ENCODE measurements at regions not wholly inside any gene's neighbourhood (a gene's known extent, or its start where the extent isn't known, plus 50 kb on each side); places are given as distances from the start of the nearest gene placed in this dataset.

GRCh38 chr11:29781268-29781667, 235.6 kb downstream of the KCNA4 start:
- DNase-seq = no peak

DNA sequence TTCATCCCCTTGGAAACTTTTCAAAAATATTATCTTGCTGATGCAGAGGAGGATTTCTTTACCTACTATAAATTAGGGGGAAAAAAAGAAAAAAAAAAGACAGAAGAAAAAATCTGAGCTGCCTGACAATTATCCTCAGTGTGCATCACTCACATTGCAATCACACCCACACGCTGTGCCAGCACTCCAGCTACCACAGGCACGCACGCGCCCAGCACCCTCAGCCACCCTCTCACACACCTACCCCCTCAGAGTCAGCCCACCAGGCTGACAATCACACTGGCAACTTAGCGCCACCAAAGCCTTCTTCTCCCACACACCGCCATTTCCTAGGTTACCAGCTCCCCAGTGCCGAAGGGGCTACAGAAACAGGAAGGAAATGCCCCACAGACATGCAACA, 236.1 kb downstream of the KCNA4 start:
- no peak for DNase-seq

DNA sequence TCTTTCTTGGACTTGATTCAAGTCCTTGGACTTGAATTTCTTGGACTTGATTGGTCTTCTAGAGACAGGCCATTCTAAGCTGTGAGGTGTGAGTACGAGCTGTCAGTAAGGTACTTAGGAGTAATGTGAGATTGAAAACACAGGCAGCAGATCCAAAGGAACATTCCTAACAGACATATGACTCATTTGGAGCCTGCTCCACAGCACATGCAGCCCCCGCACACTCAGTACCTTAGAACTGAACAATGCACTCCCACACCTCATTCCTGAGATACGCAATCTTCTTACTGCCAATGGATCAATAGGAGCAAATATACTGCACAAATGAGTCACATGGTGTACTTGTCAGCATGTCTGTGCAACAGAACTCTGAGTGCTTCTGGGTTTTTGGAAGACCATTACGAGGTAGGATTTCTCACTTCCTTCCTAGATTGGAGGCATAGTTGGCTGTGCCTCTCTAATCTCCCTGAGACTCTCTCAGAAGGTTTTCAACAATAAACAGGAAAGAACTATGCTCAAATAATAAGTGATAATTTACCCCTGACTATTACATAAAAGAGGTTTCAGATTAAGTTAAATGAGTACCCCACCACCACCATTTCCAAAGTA, 243.1 kb downstream of the KCNA4 start:
- DNase-seq = no peak

GRCh38 chr11:29756871-29757270, 260.0 kb downstream of the KCNA4 start:
- no peak for DNase-seq

DNA sequence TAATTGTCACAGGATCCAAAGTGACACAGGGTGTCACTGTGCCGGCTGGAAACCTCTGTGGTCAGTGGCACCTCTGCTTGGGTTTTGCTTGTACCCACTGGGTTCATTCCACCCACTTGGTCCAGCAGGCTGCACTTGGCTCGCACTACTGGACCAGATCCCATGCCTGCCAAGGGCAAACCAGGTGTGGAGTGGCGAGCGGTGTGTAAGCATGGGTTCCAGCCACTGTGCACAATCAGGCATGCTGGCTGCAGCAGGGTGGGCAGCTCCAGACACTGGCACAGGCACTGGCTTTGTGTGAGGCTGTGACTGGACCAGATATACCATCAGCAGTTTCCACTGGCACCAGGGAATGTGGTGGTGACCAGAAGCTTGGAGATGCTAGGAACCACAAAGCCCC, 261.4 kb downstream of the KCNA4 start:
- no peak for DNase-seq

GRCh38 chr11:29751618-29752017, 265.2 kb downstream of the KCNA4 start:
- DNase-seq = no peak

DNA sequence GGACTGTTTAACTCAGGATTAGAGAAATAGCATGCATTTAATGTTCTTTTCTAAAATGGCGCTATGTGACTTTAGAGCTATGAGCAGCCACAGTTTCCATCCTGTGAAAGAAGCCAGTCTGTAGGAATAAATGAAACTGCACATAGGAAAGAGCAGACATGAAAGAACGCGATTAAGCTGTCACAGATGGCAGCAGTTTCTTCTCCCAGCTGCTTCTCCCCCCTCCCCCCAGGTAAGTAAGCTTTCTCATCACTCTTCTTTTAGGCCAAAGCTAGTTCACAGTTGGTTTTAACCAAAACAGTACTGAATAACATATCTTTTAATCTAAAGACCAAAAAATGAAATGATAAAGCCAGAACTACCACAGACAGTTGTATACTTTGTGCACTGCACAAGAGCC, 266.4 kb downstream of the KCNA4 start:
- DNase-seq = no peak

DNA sequence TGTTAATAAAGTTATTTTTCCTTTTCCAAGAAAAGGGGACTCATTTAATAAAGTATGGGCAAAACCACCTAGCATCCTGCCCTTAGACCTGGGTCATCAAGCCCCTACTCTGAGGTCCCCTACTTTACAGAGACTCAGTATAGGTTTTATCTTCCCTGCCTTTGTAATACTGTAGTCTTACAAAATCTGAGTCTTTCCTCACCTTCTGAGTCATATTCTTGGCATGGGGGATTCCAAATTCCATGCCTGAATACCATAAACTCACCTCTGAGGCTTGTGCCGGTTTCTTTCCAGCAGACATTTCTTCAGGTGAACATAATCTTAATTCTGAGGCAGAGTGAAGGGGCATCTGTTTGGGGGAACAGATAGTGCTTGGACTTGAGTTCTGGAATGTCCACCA, 282.5 kb downstream of the KCNA4 start:
- no peak for DNase-seq

GRCh38 chr11:29713831-29714320, 303.0 kb downstream of the KCNA4 start:
- no peak for DNase-seq

- DNase-seq = no peak
Measured at GRCh38 chr11:29712616-29713015, 304.2 kb downstream of the KCNA4 start.

DNA sequence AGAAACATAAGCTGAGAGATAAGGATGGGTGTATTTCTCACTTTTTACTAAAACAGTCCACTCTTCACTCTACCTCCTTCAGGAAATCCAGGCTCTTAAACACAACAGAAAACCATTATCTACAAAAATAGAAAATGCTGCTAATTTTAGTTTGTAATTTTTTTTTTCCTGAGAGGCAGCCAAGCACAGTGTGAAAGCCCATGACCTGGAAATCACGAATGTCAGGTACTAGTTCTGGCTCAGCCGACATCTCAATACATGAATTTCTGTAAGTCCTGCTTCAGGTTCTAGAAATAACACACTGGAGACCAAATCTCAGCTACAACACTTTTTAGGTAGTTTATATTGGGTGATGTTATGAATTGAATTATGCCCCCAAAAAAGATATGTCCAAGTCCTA, 308.9 kb downstream of the KCNA4 start:
- DNase-seq = no peak

DNA sequence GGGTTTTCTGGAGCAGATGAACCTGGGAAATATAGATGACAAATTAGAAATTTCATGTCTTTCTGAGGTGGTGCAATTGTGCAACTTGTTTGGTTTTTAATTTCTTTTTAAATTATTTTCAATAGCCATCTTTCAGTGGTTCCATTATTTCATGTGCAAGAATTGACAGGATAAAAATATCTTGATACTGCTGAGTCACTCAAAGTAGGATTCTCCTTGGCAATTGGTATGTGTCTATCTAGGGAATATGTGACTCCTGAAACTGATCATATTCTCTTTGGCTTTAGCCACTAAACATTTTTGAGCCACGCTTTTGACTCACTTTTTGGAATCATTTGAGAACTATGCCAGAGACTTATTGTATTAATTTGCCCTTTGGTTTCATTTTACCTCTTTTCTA, 331.5 kb downstream of the KCNA4 start:
- no peak for DNase-seq

- DNase-seq = no peak
Measured at GRCh38 chr11:29682856-29683255, 334.0 kb downstream of the KCNA4 start.

- DNase-seq = no peak
Measured at GRCh38 chr11:29679996-29680395, 336.8 kb downstream of the KCNA4 start.

DNA sequence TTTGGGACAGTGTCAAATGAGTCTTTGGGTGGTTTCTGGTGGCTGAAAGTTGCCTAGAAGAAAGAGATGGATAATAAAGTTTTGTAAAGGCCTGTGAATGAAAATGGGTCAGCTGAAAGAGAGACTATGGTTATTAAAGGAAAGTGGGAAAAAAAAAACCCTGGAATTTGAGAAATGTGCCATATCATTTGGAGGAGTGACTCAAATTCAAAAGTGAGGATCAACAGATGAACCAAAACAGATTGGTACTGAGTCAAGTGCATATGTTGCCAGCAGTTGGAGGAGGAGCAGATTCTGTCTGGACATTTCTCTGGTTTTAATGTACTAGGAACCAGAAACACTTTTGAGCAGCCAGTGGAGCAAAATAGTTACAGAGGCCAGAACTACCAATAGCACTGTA, 339.8 kb downstream of the KCNA4 start:
- no peak for DNase-seq

DNA sequence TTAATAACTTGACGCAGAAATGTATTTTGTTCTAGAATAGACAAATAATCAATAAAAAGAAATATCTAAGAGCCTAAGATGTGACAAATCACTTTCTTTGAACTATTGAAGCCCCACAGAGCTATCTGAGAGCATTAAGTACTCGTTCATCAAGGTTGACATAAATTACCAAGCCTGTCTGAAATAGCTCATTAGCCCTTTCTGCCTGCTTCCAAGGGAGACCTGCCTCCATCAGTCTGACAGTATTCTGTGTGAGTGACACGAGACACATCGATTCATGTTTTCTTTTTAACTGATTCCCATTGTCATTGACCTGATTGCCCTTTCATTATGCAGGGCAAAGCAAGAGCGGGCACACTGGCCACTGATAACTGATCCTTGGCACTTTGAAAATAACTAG, 347.5 kb downstream of the KCNA4 start:
- DNase-seq = no peak

DNA sequence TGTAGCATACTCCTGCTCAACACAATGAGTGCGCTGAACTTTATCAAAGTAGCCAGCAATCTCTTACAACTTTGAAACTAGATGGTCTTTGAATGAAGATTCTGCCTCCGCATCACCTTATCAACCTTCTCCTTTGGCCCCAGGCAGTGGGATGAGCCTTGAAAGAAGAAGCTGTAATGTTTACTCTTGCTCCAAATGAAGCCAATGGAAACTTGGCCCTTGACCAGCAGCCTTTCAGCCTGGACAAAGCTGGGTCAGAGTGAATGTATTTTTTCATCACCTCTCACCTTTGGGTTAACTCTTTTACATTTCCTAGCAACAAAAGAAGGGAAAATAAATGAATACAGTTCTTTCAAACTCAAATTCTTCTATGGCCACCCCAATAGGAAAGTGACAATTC, 359.1 kb downstream of the KCNA4 start:
- DNase-seq = peak; percentile 0

GRCh38 chr11:29656597-29656996, 360.2 kb downstream of the KCNA4 start:
- no peak for DNase-seq

DNA sequence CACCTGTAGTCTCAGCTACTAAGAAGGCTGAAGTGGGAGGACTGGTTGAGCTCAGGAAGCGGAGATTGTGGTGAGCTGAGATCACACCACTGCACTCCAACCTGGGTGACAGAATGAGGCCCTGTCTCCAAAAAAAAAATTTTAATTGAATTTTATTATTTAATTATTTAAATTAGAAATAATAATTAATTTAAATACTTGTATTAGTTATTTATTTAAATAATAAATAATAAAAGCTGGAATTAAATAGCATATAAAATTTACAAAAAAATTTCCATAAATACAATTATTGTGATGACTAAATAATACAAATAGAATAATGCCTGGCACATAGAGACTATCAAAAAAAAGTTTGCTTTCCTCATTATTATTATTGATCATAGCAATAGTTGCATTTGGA, 371.5 kb downstream of the KCNA4 start:
- DNase-seq = no peak

DNA sequence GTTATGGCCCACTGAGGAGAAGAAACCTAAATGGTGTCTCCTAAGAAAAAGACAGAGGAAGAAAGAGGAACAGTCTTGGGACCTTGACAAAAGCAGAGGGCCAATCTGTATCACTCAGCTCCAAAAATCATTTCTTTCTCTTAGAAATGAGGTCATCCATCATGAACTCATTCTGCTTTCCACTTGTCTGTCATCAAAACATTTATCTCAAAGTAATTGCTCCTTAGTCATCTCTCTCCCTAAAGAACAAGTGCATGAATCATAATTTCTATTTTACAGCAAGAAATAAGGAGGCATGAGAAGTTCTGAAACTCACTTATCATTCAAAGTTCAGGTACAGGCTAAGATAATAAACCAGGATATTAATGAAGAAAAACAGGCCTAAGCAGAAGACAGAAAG, 375.6 kb downstream of the KCNA4 start:
- no peak for DNase-seq

- no peak for DNase-seq
Measured at GRCh38 chr11:29634744-29635143, 382.1 kb downstream of the KCNA4 start.

DNA sequence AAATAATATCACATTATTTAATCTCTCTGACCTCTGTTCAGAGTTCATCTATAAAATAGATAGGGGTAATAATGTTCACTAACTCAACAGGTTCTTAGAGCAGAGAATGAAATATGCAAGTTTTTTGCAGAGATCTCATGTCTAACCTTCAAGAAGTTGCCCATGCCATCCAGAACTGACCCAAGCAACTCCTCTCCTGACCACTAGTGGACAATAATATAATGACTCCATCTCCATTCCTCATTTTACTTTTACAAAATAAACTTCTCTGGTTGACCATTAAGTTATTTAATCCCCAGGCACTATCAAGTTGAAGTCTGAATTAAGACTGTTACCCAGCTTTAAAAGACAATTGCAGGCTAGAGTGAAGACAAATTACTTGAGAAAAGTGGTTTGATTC, 382.6 kb downstream of the KCNA4 start:
- DNase-seq = no peak

GRCh38 chr11:29629286-29629685, 387.5 kb downstream of the KCNA4 start:
- DNase-seq = no peak

GRCh38 chr11:29628609-29629008, 388.2 kb downstream of the KCNA4 start:
- no peak for DNase-seq

- no peak for DNase-seq
Measured at GRCh38 chr11:29627541-29627940, 389.3 kb downstream of the KCNA4 start.

Measured in hindlimb muscle (tissue), 1 donor.